Lung (tissue), 11 donors: ENCODE measurements at regions not wholly inside any gene's neighbourhood (a gene's known extent, or its start where the extent isn't known, plus 50 kb on each side); places are given as distances from the start of the nearest gene placed in this dataset.

Experiments used
- ATAC-seq: fragments of 200-7000 bp; cut with Tn5 transposase; one replicate; pipeline ENCODE4 v1.9.1; 2020; ENCODE audit warnings: moderate number of reproducible peaks; ENCODE audit not compliant: insufficient read depth, low FRiP score
- DNase-seq, 3 donors: peaks; one replicate each; pipeline ENCODE4 v3.0.0-alpha.2; 2013 to 2017
- H3K27ac ChIP-seq, 2 donors: one replicate each; pipeline ENCODE4 v1.5.1; 2013; ENCODE audit warnings: mild to moderate bottlenecking in 2 of 2, moderate library complexity in 2 of 2, control low read depth in 1 of 2, inconsistent platforms in 1 of 2, low read depth in 1 of 2, low read length in 1 of 2
- H3K27me3 ChIP-seq, 3 donors: one replicate each; pipeline ENCODE4 v1.5.1; 2013; ENCODE audit warnings: low read length in 2 of 3; ENCODE audit not compliant: control insufficient read depth in 3 of 3, insufficient read depth in 3 of 3
- H3K36me3 ChIP-seq, 4 donors: one replicate each; pipeline ENCODE4 v1.5.1; 2013; ENCODE audit warnings: low read length in 4 of 4, mild to moderate bottlenecking in 1 of 4, moderate library complexity in 1 of 4; ENCODE audit not compliant: control insufficient read depth in 4 of 4, insufficient read depth in 4 of 4
- H3K4me1 ChIP-seq, 5 donors: one replicate each; pipeline ENCODE4 v1.5.1; 2013; ENCODE audit warnings: low read length in 5 of 5, mild to moderate bottlenecking in 2 of 5, moderate library complexity in 1 of 5; ENCODE audit not compliant: control insufficient read depth in 5 of 5, insufficient read depth in 5 of 5
- H3K4me3 ChIP-seq: one replicate; pipeline ENCODE4 v1.5.1; 2013; ENCODE audit warnings: mild to moderate bottlenecking, control low read depth, moderate library complexity
- H3K9ac ChIP-seq, 2 donors: one replicate each; pipeline ENCODE4 v1.5.1; 2013; ENCODE audit warnings: low read length in 2 of 2, control low read depth in 1 of 2; ENCODE audit not compliant: insufficient read depth in 1 of 2
- H3K9me3 ChIP-seq, 4 donors: one replicate each; pipeline ENCODE4 v1.5.1; 2013; ENCODE audit warnings: low read length in 3 of 4, mild to moderate bottlenecking in 1 of 4, moderate library complexity in 1 of 4; ENCODE audit not compliant: control insufficient read depth in 4 of 4, insufficient read depth in 3 of 4
- CTCF ChIP-seq: IDR thresholded peaks from 2 replicates; pipeline ENCODE4 v1.5.1; 2012; ENCODE audit warnings: mild to moderate bottlenecking; ENCODE audit errors: control extremely low read depth, extremely low read depth
- WGBS, 2 donors: extraction: QIAGEN DNeasy Blood & Tissue Kit; methylation state at CpG; one replicate each; pipeline ENCODE4 v1.1.7; 2013; 5-methylcytosine and 5-hydroxymethylcytosine counted together
- donor health status: control.
- donor health status: control.
- donor health status: Bipolar disorder and iron deficiency.
- donor health status: healthy.
- donor health status: DM: yes; HTN: yes; CAD: no.

DNA sequence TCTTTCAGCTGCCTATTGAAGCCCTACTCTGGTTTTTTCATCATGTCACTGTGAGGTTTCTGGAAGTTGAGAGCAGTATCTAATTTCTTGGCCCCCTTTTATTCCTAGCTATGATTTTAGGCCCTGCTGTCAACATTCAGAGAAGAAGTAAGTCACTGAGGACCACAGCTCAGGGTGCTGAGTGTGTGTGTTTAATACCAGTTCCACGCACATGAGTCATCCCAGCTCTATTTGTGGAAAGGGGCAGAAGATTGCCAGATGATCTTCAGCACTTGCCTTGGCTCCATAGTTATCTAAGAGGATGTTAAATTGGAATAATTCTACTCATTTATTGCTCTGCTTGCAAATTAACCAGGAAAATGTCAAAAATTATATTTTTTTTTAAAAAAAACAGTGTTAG is 65.5 kb upstream of the SLC38A4 start:
- 84 to 89% methylated on average over 1 of the region's 1 CpG for WGBS, 2 donors
- no peak for DNase-seq

GRCh38 chr12:46892034-46892705 is 66.4 kb upstream of the SLC38A4 start:
- TF ChIP-seq CTCF = no peak
- Histone ChIP-seq H3K4me3 (no peak overlapping the region), H3K4me1 (no peaks in the 10 kb centered on the region), H3K36me3 (no peaks in the 10 kb centered on the region), H3K9me3 (no peaks in the 10 kb centered on the region), H3K9ac (no peak overlapping the region), H3K27ac (no peak overlapping the region), H3K27me3 (no peaks in the 10 kb centered on the region)
- ATAC-seq (no peak), DNase-seq (no peak)
- 85 to 91% methylated on average over 11 of the region's 11 CpGs for WGBS, 2 donors

More for the DNA sequence above, 65.5 kb upstream of the SLC38A4 start:
- Histone ChIP-seq H3K9ac (no peak overlapping the region), H3K27ac (no peak overlapping the region), H3K27me3 (no peaks in the 10 kb centered on the region), H3K4me1 (no peaks in the 10 kb centered on the region), H3K36me3 (no peaks in the 10 kb centered on the region), H3K4me3 (no peak overlapping the region), H3K9me3 (no peaks in the 10 kb centered on the region)
- no peak for ATAC-seq
- TF ChIP-seq CTCF = no peak

DNA sequence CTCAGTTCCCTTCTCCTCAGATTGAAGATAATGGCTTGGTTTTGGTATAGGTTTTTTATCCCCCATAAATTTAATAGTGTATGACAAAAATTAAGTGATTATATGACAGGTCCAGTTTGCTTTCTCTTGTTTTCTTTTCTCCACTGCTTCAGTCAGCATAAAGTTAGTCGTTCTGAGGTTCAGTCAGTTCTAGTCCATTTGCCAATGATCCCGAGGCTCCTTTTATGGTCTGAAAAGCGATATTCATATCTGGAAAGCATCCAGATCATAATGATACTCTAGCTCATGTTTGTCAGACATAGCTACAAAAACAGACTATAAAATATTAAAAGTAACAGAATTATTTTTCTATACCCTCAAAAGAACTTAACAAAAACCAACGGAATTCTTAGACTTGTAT is 67.1 kb upstream of the SLC38A4 start:
- Histone ChIP-seq H3K4me1 (no peaks in the 10 kb centered on the region), H3K9me3 (no peaks in the 10 kb centered on the region), H3K4me3 (no peak overlapping the region), H3K9ac (no peak overlapping the region), H3K27ac (no peak overlapping the region), H3K27me3 (no peaks in the 10 kb centered on the region), H3K36me3 (no peaks in the 10 kb centered on the region)
- ATAC-seq (no peak), DNase-seq (peak in 2 of 3 donors; percentile 36 to 69)
- no peak for TF ChIP-seq CTCF
- 69 to 81% methylated on average over 4 of the region's 4 CpGs for WGBS, 2 donors

DNA sequence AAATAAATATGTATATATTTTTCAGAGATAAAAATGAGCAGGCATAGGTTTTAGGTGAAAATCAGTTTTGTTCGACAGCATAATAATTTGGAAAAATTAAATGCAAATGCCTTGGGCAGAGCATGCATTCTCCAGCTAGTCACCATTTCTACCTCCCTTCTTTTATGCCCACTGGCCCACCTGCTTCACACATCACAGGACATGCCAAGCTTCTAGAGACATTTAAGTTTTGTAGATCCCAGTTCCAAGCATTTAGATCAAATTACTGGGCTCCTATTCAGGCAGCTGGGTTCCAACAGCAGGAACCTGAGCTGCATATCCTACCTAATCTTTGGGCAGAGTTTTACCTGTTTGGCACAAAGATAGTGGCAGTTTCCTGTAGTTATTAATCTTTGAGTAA is 67.6 kb upstream of the SLC38A4 start:
- 84 to 92% methylated on average over 1 of the region's 1 CpG for WGBS, 2 donors
- Histone ChIP-seq H3K27ac (no peak overlapping the region), H3K4me1 (no peaks in the 10 kb centered on the region), H3K9ac (no peak overlapping the region), H3K36me3 (no peaks in the 10 kb centered on the region), H3K27me3 (no peaks in the 10 kb centered on the region), H3K9me3 (no peaks in the 10 kb centered on the region), H3K4me3 (no peak overlapping the region)
- no peak for TF ChIP-seq CTCF
- DNase-seq (no peak), ATAC-seq (no peak)
